ENCODE measurements at regions not wholly inside any gene's neighbourhood (a gene's known extent, or its start where the extent isn't known, plus 50 kb on each side); places are given as distances from the start of the nearest gene placed in this dataset.

DNA sequence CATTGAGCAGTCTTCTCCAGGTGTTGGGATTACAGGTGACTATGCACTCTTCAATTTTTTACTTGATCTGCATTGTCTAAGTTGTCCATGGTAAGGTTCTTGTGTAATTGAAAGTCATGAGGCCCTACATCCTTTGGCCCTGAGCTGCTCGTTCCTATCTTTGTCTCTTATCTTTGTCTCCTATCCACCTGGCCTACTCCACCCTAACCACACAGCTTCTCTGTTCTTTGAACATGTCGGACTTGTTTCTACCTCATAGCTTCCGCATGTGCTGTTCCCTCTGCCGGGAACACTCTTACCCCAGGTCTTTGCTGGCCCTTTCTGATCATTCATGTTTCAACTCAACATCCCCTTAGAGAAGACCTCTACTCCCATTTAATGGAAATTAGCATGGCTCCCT, 194.8 kb upstream of the TBX3 start:
- Histone ChIP-seq H2BK20ac (ENCODE audit: low read length) (no peak overlapping the region), H3K4me1 (replicated peaks in 1 of 4; ENCODE audit: control insufficient read depth in 3 of 4, insufficient read depth in 4 of 4, low read length in 3 of 4) (no peaks in the 10 kb centered on the region), H3K23ac (ENCODE audit: insufficient read length) (no peak overlapping the region), H3K9ac (replicated peaks in 1 of 4; ENCODE audit: extremely low read depth in 1 of 4, low read depth in 3 of 4, low read length in 3 of 4) (no peak overlapping the region), H4K20me1 (replicated peaks in 1 of 2; ENCODE audit: control insufficient read depth in 1 of 2, insufficient read depth in 2 of 2, low read length in 2 of 2) (no peaks in the 10 kb centered on the region), H3K4me2 (ENCODE audit: insufficient read depth in 1 of 2, low read depth in 2 of 2, low read length in 2 of 2) (no peak overlapping the region), H3K79me1 (ENCODE audit: low read depth, low read length) (no peaks in the 10 kb centered on the region), H3K18ac (ENCODE audit: extremely low read depth, low read length) (no peak overlapping the region), H2BK15ac (ENCODE audit: low read length) (no peak overlapping the region), H3K27me3 (replicated peaks in 1 of 4; ENCODE audit: control insufficient read depth in 3 of 4, extremely low read depth in 1 of 4, insufficient read depth in 3 of 4, low read length in 3 of 4) (no peaks in the 10 kb centered on the region), H2BK120ac (replicated peaks; ENCODE audit: low read depth, low read length) (no peak overlapping the region), H3K14ac (ENCODE audit: insufficient read length) (no peak overlapping the region), H4K91ac (replicated peaks; ENCODE audit: insufficient read length, low read length) (no peak overlapping the region), H3K27ac (ENCODE audit: low read depth, low read length) (no peak overlapping the region), H3K36me3 (ENCODE audit: control insufficient read depth in 2 of 4, insufficient read depth in 4 of 4, low read length in 3 of 4) (no peaks in the 10 kb centered on the region), H2BK12ac (ENCODE audit: low read depth, low read length) (no peak overlapping the region), H4K5ac (ENCODE audit: insufficient read length, low read depth, low read length) (no peak overlapping the region), H3K79me2 (ENCODE audit: control insufficient read depth in 1 of 2, insufficient read depth in 2 of 2, low read length in 2 of 2) (no peaks in the 10 kb centered on the region), H3K56ac (replicated peaks; ENCODE audit: insufficient read length, low read depth, low read length) (no peak overlapping the region), H2BK5ac (ENCODE audit: low read depth, low read length) (no peak overlapping the region), H4K8ac (ENCODE audit: extremely low read depth, insufficient read depth, low read length) (no peak overlapping the region), H2AFZ (ENCODE audit: low read length) (no peak overlapping the region), H2AK5ac (ENCODE audit: low read depth, low read length) (no peak overlapping the region), H3K9me3 (ENCODE audit: insufficient read depth in 2 of 2, low read depth in 1 of 2, low read length in 1 of 2) (no peaks in the 10 kb centered on the region), H3K4me3 (ENCODE audit: extremely low read depth in 1 of 4, insufficient read depth in 2 of 4, low read depth in 3 of 4, low read length in 4 of 4) (no peak overlapping the region), H3K4ac (replicated peaks; ENCODE audit: insufficient read length, low read depth, low read length) (no peak overlapping the region), H3K23me2 (ENCODE audit: low read depth, low read length) (no peaks in the 10 kb centered on the region)
- no peak for TF ChIP-seq GTF2F1 (IDR thresholded peaks at IDR 0.05; ENCODE audit: borderline replicate concordance, low read depth, low read length)
- no peak for TF ChIP-seq RAD21 (IDR thresholded peaks at IDR 0.05 in 1 of 2, conservative IDR thresholded peaks at IDR 0.05 in 1 of 2; ENCODE audit: low read depth in 2 of 2, low read length in 2 of 2)
- no peak for TF ChIP-seq BACH1 (IDR thresholded peaks at IDR 0.05; ENCODE audit: low read length)
- TF ChIP-seq TAF1 (IDR thresholded peaks at IDR 0.05; ENCODE audit: low read depth, low read length): no peak
- no peak for TF ChIP-seq KDM5A (IDR thresholded peaks at IDR 0.05; ENCODE audit: low read length)
- CTCF ChIA-PET (ENCODE audit: partially characterized antibody): no interaction called here
- FAIRE-seq: no peak
- POLR2A ChIA-PET (ENCODE audit: partially characterized antibody): no interaction called here
- WGBS, 2 experiments (ENCODE audit: extremely low coverage in 1 of 2, insufficient coverage in 1 of 2, insufficient read length in 1 of 2, insufficient replicate concordance in 2 of 2, low coverage in 1 of 2, low lambda C conversion rate in 2 of 2, missing lambda C conversion rate in 1 of 2): 89% methylated on average over 4 of the region's 4 CpGs; no CpG with 5 or more reads in 1 of the 2 experiments
- DNase-seq (ENCODE audit: low read depth in 1 of 2, low spot score in 2 of 2): no peak

Measured in H1 (cell line).